Skin epidermis (tissue), 12 donors: ENCODE measurements at regions not wholly inside any gene's neighbourhood (a gene's known extent, or its start where the extent isn't known, plus 50 kb on each side); places are given as distances from the start of the nearest gene placed in this dataset.

Source experiments
- H3K27ac ChIP-seq, 21 experiments: fragments of 200-600 bp; sonication (generic) in 11 of 21; one replicate each; pipeline ENCODE4 v1.5.0; 2020; ENCODE audit warnings: mild to moderate bottlenecking in 3 of 21, inconsistent platforms in 2 of 21, moderate library complexity in 2 of 21
- H3K4me3 ChIP-seq, 7 experiments: fragments of 200-600 bp; sonication (generic) in 2 of 7; one replicate each; pipeline ENCODE4 v1.5.0; 2020; ENCODE audit warnings: inconsistent platforms in 2 of 7, mild to moderate bottlenecking in 2 of 7, moderate library complexity in 1 of 7

DNA sequence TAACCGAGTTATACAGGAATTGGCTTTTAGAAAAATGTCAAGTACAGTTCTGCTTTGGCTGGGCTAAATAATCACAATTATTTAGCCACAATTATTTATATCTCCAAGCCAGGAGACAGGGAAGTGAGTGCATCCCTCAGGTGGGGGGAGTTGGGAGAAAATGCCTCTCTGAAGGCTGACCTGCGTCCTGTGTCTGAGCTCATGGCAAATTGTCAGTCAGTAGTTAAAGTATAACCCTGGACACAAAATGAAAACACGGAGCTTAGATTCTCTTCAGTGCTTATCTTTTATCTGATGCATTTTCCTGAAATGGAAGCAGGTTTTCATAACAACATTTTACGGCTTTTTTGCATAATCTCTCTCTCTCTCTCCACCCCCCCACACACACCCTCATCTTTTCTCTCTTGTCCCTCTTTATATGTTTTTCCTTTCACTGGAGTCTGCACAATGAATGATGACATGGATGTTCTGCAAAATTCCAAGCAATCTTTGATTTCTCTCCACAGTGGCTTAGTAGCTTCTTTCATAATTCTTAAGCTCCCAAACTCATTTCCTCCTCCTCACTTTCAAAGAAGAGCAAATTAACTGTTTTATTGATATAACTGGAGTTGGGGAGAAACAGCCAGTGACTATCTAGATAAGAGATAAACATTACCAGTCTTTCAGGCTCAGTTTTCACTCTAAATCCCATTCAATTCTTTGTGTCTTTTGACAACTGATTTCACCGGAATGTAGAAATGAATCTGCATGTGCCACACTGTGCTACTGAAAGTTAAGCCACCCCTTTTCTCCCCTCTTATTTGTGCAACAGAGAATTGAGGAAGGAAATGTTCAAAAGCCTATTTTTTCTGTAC, 521.4 kb upstream of the GHITM start:
- no peak overlapping the region for H3K27ac ChIP-seq
- H3K4me3 ChIP-seq, result no peak overlapping the region

DNA sequence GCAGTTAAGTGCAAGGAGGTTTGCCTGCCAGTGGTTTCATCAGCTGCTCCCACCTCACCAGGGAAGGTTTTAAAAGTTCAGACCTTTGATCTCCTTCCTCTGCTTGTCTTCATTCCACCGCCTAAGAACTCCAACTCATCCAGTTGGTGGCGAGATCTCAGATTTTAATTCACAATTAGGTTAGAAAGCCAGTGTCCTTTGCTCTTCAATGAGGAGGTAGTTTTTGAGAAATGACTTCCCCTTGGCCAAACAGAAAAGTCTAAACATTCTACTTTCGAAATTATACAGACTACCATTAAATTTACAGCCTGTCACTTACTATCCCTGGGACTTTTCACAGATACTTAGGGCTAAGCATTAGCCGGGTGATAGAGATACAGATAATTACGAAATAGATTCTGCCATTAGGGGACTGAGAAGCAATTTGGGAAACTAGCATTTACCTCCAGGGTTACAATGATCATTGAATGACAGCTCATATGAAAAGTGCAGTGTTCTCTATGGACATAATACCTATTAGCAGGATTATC, 513.4 kb upstream of the GHITM start:
- no peak overlapping the region for H3K4me3 ChIP-seq
- no peak overlapping the region for H3K27ac ChIP-seq

GRCh38 chr10:83632701-83633100, 506.6 kb upstream of the GHITM start:
- H3K4me3 ChIP-seq, result no peak overlapping the region
- no peak overlapping the region for H3K27ac ChIP-seq

DNA sequence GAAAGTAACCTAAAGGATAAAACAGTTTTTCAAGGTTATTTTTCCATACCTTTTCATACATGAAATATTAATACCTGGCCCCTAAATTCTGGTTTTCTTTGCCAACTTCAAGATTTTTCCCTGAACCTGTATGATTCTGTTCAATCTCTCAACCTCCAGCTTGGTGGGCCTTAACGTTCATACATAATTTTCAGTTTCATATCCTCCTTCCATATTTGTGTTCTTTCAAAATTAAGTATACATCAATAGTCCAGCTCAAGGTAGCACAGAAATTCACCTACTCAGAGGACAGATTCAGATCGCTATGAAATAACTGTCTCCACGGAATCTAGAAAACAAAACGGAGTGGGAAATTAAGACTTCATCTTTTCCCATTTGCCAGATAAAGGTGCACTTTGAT, 505.8 kb upstream of the GHITM start:
- Histone ChIP-seq H3K27ac (no peak overlapping the region), H3K4me3 (no peak overlapping the region)

DNA sequence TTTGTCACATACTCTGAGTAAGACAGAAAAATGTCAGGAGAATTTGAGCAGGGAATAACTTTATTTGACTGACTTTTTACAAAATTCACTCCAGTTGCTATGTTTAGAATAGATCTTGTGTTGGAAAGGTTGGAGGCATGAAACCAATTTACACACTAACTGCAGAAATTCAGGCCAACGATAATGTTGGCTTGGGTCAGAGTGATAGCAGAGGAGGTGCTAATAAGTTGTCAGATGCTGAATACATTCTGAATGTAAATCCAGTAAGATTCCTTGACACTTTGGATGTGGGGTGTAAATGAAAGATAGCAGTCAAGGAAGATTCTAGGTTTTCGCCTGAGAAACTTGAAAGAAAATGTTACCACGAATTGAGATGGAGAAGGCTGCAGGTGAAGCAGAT, 502.5 kb upstream of the GHITM start:
- Histone ChIP-seq H3K4me3 (no peak overlapping the region), H3K27ac (no peak overlapping the region)

DNA sequence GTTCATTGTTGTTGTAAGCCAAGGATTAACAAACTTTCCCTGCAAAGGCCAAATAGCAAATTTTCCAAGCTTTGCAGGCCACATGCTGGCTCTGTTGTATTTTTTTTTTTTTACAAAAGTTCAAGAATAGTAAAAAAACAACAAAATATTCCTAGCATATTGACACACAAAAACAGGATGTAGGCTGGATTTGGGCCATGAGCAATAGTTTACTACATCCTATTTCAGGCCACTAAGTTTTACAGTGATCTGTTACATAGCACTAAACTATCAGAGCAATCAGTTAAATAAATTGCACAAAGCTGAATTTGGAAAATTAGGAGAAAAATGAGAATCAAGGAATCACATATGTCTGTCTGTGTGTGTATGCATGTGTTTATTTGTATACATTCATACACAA, 491.8 kb upstream of the GHITM start:
- Histone ChIP-seq H3K27ac (no peak overlapping the region), H3K4me3 (no peak overlapping the region)

GRCh38 chr10:83648201-83648600, 491.1 kb upstream of the GHITM start:
- Histone ChIP-seq H3K27ac (no peak overlapping the region), H3K4me3 (no peak overlapping the region)

- Histone ChIP-seq H3K4me3 (no peak overlapping the region), H3K27ac (no peak overlapping the region)
These were observed 489.8 kb upstream of the GHITM start for GRCh38 chr10:83649471-83649870.

GRCh38 chr10:83654689-83655088, 484.6 kb upstream of the GHITM start:
- H3K27ac ChIP-seq, result no peak overlapping the region
- no peak overlapping the region for H3K4me3 ChIP-seq

- H3K27ac ChIP-seq, result no peak overlapping the region
These were observed 482.4 kb upstream of the GHITM start for GRCh38 chr10:83656924-83657323.

DNA sequence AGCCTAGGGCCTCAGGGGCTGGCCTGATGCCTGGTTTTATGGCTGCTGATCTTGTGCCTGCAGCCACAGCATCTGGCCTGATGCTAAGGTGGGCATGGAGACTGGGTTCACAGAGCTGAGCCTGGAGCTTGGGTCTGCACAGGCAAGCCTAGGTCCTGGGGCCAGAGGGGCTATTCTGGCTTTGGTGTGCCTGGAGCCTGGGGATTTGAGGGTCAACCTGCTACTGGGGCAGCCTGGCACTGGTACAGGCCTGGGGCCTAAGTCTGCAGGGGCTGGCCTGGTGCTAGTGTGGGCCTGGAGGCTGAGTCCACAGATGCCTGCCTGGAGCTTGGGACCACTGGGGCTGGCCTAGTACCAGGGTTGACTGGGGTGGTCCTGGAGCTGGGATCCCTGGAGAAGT, 481.8 kb upstream of the GHITM start:
- no peak overlapping the region for H3K27ac ChIP-seq

More at GRCh38 chr10:83656924-83657323, 482.4 kb upstream of the GHITM start:
- H3K4me3 ChIP-seq, result no peak overlapping the region

GRCh38 chr10:83663918-83664317, 475.4 kb upstream of the GHITM start:
- Histone ChIP-seq H3K4me3 (no peak overlapping the region), H3K27ac (no peak overlapping the region)

More for the DNA sequence above, 481.8 kb upstream of the GHITM start:
- H3K4me3 ChIP-seq, result no peak overlapping the region

DNA sequence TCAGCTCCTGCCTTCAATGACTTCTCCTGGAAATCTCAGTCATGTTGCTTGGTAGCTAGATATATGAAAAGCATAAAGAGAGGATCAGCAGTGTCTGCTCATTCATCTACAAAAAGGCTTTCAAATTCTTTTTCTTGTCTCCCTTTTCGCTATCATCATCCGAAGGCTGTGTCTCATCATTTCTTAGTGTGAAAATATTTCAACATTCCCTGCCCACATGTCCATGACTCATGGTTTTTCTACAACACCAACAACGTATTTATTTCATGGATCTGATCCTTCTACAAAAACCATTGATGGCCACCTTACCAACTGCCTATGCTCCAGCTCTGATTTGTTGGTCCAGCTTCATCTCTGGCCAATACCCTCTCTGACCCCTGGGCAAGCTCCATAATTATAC, 472.5 kb upstream of the GHITM start:
- Histone ChIP-seq H3K27ac (no peak overlapping the region), H3K4me3 (no peak overlapping the region)

DNA sequence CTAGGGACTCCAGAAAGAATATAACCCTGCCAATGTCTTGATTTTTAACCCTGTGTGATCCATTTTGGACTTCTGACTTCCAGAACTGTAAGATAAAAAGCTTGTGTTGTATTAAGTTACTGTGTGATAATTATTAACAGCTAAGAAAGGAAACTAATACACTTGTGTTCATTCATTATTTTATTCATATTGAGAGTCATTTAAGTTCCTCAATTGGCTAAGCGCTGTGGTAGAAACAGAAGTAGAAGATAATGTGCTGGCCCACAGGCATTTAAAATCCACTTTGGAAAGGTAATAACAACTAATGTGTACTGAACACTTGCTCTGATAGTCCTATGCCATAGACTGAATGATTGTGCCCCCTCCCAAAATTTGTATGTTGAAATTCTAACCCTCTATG, 471.7 kb upstream of the GHITM start:
- H3K4me3 ChIP-seq, result no peak overlapping the region
- no peak overlapping the region for H3K27ac ChIP-seq

GRCh38 chr10:83673316-83673715, 466.0 kb upstream of the GHITM start:
- H3K4me3 ChIP-seq, result no peak overlapping the region
- H3K27ac ChIP-seq, result no peak overlapping the region

GRCh38 chr10:83677795-83678194, 461.5 kb upstream of the GHITM start:
- no peak overlapping the region for H3K27ac ChIP-seq
- H3K4me3 ChIP-seq, result no peak overlapping the region

- no peak overlapping the region for H3K27ac ChIP-seq
- no peak overlapping the region for H3K4me3 ChIP-seq
These were observed 460.5 kb upstream of the GHITM start for GRCh38 chr10:83678850-83679249.

GRCh38 chr10:83680470-83680891, 458.8 kb upstream of the GHITM start:
- H3K4me3 ChIP-seq, result no peak overlapping the region
- H3K27ac ChIP-seq, result peak overlapping the region in 1 of 21 experiments; percentile 16

GRCh38 chr10:83682414-83682813, 456.9 kb upstream of the GHITM start:
- Histone ChIP-seq H3K4me3 (no peak overlapping the region), H3K27ac (no peak overlapping the region)

- H3K27ac ChIP-seq, result no peak overlapping the region
- no peak overlapping the region for H3K4me3 ChIP-seq
These were observed 453.9 kb upstream of the GHITM start for GRCh38 chr10:83685458-83685857.

- no peak overlapping the region for H3K4me3 ChIP-seq
- H3K27ac ChIP-seq, result no peak overlapping the region
These were observed 447.3 kb upstream of the GHITM start for GRCh38 chr10:83691791-83692596.
